ENCODE measurements at regions not wholly inside any gene's neighbourhood (a gene's known extent, or its start where the extent isn't known, plus 50 kb on each side); places are given as distances from the start of the nearest gene placed in this dataset.

- TF ChIP-seq CTCF (IDR thresholded peaks at IDR 0.05) (no peak), POLR2A (IDR thresholded peaks at IDR 0.05) (no peak)
These were observed 528.2 kb upstream of the TSPY4 start for GRCh38 chrY:8809076-8809475.

All from tibial nerve (tissue), 3 donors.